Forelimb muscle (tissue), 1 donor: ENCODE measurements at regions not wholly inside any gene's neighbourhood (a gene's known extent, or its start where the extent isn't known, plus 50 kb on each side); places are given as distances from the start of the nearest gene placed in this dataset.
"Not testable (repeated sequence)": the region's sequence is repeated elsewhere in the genome, so short reads cannot be mapped to it uniquely, and the experiment has no call there.

Source experiments
- DNase-seq: peaks from one replicate; pipeline ENCODE4 v3.0.0-alpha.2; 2013; ENCODE audit warnings: low read depth

GRCh38 chr20:22818636-22819035 lies 216.5 kb upstream of the SSTR4 start:
- no peak for DNase-seq

- DNase-seq = no peak
Observed at GRCh38 chr20:22819112-22819511, 216.0 kb upstream of the SSTR4 start.

- no peak for DNase-seq
Observed at GRCh38 chr20:22819784-22820183, 215.3 kb upstream of the SSTR4 start.

- no peak for DNase-seq
Observed at GRCh38 chr20:22821081-22821727, 213.9 kb upstream of the SSTR4 start.

GRCh38 chr20:22821796-22822195 lies 213.3 kb upstream of the SSTR4 start:
- DNase-seq = no peak

GRCh38 chr20:22823119-22823518 lies 212.0 kb upstream of the SSTR4 start:
- DNase-seq = no peak

GRCh38 chr20:22824077-22824476 lies 211.0 kb upstream of the SSTR4 start:
- DNase-seq = no peak

- no peak for DNase-seq
Observed at GRCh38 chr20:22825076-22825475, 210.0 kb upstream of the SSTR4 start.

GRCh38 chr20:22825546-22825945 lies 209.6 kb upstream of the SSTR4 start:
- no peak for DNase-seq

- no peak for DNase-seq
Observed at GRCh38 chr20:22826306-22827230, 208.5 kb upstream of the SSTR4 start.

GRCh38 chr20:22827916-22828315 lies 207.2 kb upstream of the SSTR4 start:
- no peak for DNase-seq

- DNase-seq = peak; percentile 35
Observed at GRCh38 chr20:22829356-22829755, 205.8 kb upstream of the SSTR4 start.

- DNase-seq = no peak
Observed at GRCh38 chr20:22830138-22830537, 205.0 kb upstream of the SSTR4 start.

GRCh38 chr20:22830715-22831114 lies 204.4 kb upstream of the SSTR4 start:
- not testable (repeated sequence) for DNase-seq

- no peak for DNase-seq
Observed at GRCh38 chr20:22833851-22834250, 201.3 kb upstream of the SSTR4 start.

GRCh38 chr20:22834651-22835256 lies 200.4 kb upstream of the SSTR4 start:
- DNase-seq = no peak

GRCh38 chr20:22836211-22836610 lies 198.9 kb upstream of the SSTR4 start:
- DNase-seq = no peak

- no peak for DNase-seq
Observed at GRCh38 chr20:22836877-22837276, 198.2 kb upstream of the SSTR4 start.

- DNase-seq = no peak
Observed at GRCh38 chr20:22838001-22838400, 197.1 kb upstream of the SSTR4 start.

GRCh38 chr20:22841846-22842245 lies 193.3 kb upstream of the SSTR4 start:
- DNase-seq = no peak

GRCh38 chr20:22842793-22843192 lies 192.3 kb upstream of the SSTR4 start:
- DNase-seq = no peak

- DNase-seq = no peak
Observed at GRCh38 chr20:22844959-22845358, 190.2 kb upstream of the SSTR4 start.

- no peak for DNase-seq
Observed at GRCh38 chr20:22846863-22847262, 188.2 kb upstream of the SSTR4 start.
